ENCODE measurements at regions not wholly inside any gene's neighbourhood (a gene's known extent, or its start where the extent isn't known, plus 50 kb on each side); places are given as distances from the start of the nearest gene placed in this dataset.
"Not testable (repeated sequence)": the region's sequence is repeated elsewhere in the genome, so short reads cannot be mapped to it uniquely, and the experiment has no call there.

GRCh38 chr4:1523033-1523432 lies 116.8 kb upstream of the NKX1-1 start:
- DNase-seq, result no peak

GRCh38 chr4:1522606-1523005 lies 116.4 kb upstream of the NKX1-1 start:
- DNase-seq, result no peak

GRCh38 chr4:1521821-1522361 lies 115.6 kb upstream of the NKX1-1 start:
- no peak for DNase-seq

- not testable (repeated sequence) for DNase-seq
Observed at GRCh38 chr4:1520795-1521576, 114.7 kb upstream of the NKX1-1 start.

GRCh38 chr4:1519787-1520661 lies 113.8 kb upstream of the NKX1-1 start:
- no peak for DNase-seq

GRCh38 chr4:1518997-1519700 lies 112.9 kb upstream of the NKX1-1 start:
- DNase-seq, result no peak

- DNase-seq, result no peak
Observed at GRCh38 chr4:1517592-1518411, 111.6 kb upstream of the NKX1-1 start.

GRCh38 chr4:1516881-1517480 lies 110.7 kb upstream of the NKX1-1 start:
- no peak for DNase-seq

GRCh38 chr4:1516261-1516660 lies 110.0 kb upstream of the NKX1-1 start:
- DNase-seq, result no peak

- DNase-seq, result no peak
Observed at GRCh38 chr4:1515763-1516162, 109.5 kb upstream of the NKX1-1 start.

- DNase-seq, result no peak
Observed at GRCh38 chr4:1515156-1515555, 108.9 kb upstream of the NKX1-1 start.

- DNase-seq, result no peak
Observed at GRCh38 chr4:1514612-1515011, 108.4 kb upstream of the NKX1-1 start.

- DNase-seq, result no peak
Observed at GRCh38 chr4:1513936-1514483, 107.8 kb upstream of the NKX1-1 start.

GRCh38 chr4:1512738-1513660 lies 106.8 kb upstream of the NKX1-1 start:
- peak; percentile 23 to 40 for DNase-seq

GRCh38 chr4:1512051-1512737 lies 106.0 kb upstream of the NKX1-1 start:
- DNase-seq, result no peak

- DNase-seq, result peak; percentile 40 to 72
Observed at GRCh38 chr4:1511441-1512041, 105.3 kb upstream of the NKX1-1 start.

- DNase-seq, result no peak
Observed at GRCh38 chr4:1510931-1511330, 104.7 kb upstream of the NKX1-1 start.

- no peak for DNase-seq
Observed at GRCh38 chr4:1509366-1509765, 103.1 kb upstream of the NKX1-1 start.
